PC-9 (cell line): ENCODE measurements at regions not wholly inside any gene's neighbourhood (a gene's known extent, or its start where the extent isn't known, plus 50 kb on each side); places are given as distances from the start of the nearest gene placed in this dataset.

Experiments
- CTCF ChIP-seq: fragments of 200-600 bp; sonication (generic); conservative IDR thresholded peaks from 2 replicates; pipeline ENCODE4 v1.6.1; 2017; ENCODE audit warnings: mixed run types, antibody characterized with exemption, mild to moderate bottlenecking, moderate library complexity
- EZH2 ChIP-seq: fragments of 200-600 bp; sonication (generic); IDR thresholded peaks from 2 replicates; pipeline ENCODE4 v1.8.0; 2017; ENCODE audit warnings: antibody characterized with exemption, low read depth

DNA sequence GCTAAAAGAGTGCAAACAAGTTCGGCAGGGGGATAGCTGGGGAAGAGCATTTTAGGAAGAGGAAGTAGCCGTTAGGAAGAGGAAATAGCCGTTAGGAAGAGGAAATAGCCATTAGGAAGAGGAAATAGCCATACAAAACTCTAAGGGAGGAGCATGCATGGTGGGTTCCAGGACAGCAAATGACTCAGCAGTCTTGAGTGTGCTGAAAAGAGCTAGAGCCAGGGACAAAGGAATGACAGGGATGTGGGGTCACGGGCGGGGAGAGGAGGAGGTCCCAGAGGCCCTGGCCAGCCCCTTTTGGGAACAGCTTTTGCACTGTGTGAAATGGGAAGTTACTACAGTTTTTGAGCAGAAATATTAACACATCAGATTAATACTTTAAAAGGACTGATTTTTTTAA, 882.6 kb downstream of the TRIML1 start:
- TF ChIP-seq CTCF (no peak), EZH2 (no peak)
